DND-41 (cell line): ENCODE measurements at regions not wholly inside any gene's neighbourhood (a gene's known extent, or its start where the extent isn't known, plus 50 kb on each side); places are given as distances from the start of the nearest gene placed in this dataset.

Experiments used
- CTCF ChIP-seq: IDR thresholded peaks from 2 replicates; pipeline ENCODE4 v1.5.1; 2012; ENCODE audit warnings: borderline replicate concordance, low read length, moderate library complexity, mild to moderate bottlenecking; ENCODE audit not compliant: poor library complexity, severe bottlenecking; ENCODE audit errors: extremely low read depth
- EZH2 ChIP-seq: IDR thresholded peaks from 3 replicates; pipeline ENCODE4 v1.6.1; 2012; ENCODE audit warnings: borderline replicate concordance, low read depth, mild to moderate bottlenecking, moderate library complexity, low read length, inconsistent platforms; ENCODE audit not compliant: severe bottlenecking

GRCh38 chr17:34130544-34130943 is 124.5 kb upstream of the CCL2 start:
- TF ChIP-seq CTCF, result no peak
- TF ChIP-seq EZH2, result no peak
